Fibroblast of skin of abdomen (primary cell): ENCODE measurements at regions not wholly inside any gene's neighbourhood (a gene's known extent, or its start where the extent isn't known, plus 50 kb on each side); places are given as distances from the start of the nearest gene placed in this dataset.
"Not testable (repeated sequence)": the region's sequence is repeated elsewhere in the genome, so short reads cannot be mapped to it uniquely, and the experiment has no call there.

Source experiments
- DNase-seq: peaks from one replicate; pipeline ENCODE4 v3.0.0-alpha.2; 2013

- DNase-seq = no peak
These were observed 187.5 kb upstream of the KL start for GRCh38 chr13:32828711-32829110.

GRCh38 chr13:32829269-32829668, 187.0 kb upstream of the KL start:
- DNase-seq = peak; percentile 14

DNA sequence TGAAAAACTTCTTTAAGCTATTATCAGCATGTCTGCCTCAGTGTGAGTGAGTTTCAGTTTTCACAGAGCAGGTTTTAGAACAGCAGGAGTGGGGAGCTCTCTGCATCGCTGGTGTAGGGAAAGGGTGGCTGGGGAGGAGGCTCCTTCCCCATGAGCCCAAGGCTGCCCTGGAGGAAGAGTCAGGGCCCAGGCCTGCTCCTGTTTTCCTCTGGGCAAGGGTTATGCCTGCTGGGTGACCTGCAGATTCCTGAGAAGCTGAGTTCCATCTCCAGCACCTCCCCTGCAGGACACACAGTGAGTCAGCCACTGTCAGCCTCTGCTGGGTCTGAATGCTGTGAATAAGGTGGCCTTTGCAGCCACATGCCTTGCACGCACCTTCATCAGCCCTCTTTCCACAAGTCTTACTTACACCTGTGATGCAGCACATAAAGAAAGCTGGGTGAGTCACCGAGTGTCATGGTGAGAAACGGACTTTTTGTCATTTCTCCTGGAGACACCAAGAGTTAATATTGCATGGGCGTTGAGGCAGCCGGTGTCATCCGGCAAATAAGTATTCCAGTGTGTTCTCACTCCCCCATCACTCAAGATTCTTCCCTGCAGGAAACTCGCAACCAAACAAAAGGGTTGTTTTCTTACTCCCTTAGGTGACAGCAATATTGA, 186.4 kb upstream of the KL start:
- peak; percentile 39 for DNase-seq

DNA sequence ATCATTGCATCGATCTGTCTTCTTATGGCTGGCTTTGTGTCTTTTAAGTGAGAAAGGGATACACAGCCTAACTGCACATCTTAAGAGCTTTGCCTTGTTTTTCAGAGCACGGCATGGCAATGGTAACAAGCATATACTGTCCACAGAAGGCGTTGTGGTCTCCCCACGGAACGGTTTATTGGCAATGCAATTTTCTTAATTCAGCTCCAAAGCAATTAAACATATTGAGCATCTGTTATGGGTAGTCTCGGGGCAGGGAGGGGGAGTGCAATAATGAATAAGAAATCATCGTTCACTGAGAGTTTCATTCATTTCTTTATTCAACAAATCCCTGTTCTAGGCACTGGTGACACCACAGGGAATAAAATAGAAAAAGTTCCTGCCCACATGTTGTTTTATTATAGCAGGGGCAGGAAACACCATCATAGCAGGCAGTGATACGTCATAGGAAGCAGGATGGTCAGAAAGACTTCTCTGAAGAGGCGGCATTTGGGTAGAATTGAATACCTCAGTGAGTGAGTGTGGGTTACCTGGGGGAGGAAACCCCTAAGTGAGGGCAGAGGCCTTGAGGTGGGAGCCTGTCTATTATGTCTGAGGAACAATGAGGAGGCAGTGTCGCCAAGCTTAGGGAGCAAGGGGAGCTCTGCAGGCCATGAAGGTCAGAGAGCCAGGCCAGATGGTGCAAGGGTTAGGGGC, 185.7 kb upstream of the KL start:
- DNase-seq = no peak

GRCh38 chr13:32837307-32837972, 178.8 kb upstream of the KL start:
- DNase-seq = no peak

GRCh38 chr13:32837973-32838927, 178.0 kb upstream of the KL start:
- DNase-seq = no peak

DNA sequence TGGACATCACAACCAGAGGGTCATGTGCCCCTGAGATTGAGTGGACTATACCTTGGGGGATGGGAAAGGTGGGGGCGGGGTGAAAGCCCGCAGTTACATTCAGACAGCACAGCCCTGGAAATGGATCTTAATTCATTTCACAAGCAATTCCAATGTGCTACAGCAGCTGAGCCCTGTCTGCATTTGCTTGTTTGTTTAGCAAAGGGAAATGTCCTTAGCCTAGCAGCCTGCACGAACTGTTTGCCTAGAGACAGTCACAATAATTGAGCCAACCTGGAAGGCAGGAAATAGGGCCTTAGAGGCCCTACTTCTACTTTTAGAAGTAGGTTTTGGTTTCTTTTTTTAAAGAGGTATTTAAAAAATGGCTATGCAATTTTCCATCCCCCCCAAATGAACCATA, 177.3 kb upstream of the KL start:
- DNase-seq = no peak

GRCh38 chr13:32840113-32840512, 176.1 kb upstream of the KL start:
- DNase-seq = no peak

DNA sequence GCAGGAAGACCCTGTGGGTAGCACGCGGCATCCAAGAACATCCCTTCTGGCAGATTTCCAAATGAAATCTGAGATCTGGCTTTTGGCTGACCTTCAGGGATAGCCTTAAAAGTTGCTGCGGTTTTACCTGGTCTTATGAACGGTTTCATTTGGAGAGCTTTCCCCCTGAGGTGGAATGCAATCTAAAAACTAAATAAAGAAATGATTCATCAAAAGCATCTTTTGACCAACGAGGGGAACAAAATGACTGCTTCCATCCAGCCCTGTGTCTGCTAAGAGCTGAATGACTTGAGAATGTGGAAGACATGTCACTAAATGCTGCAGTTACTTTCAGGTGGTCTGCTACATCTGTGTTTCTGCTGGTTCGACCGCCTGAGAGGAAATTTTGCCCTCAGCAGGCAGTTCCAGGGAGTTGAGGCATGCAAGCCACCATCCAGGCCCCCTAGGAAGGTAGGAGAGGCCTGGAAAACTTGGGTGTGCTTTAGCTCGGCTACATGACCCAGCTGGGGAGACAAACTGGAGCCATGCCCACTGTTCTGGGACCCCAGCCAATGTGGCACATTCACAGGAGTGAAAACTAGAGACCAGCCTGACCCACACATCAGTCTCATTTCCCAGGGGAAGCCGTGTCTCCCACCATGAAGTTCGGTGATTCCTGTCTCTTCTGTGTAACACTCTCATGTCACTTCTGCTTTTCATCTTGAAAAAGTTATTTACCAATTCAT, 175.1 kb upstream of the KL start:
- no peak for DNase-seq

- no peak for DNase-seq
These were observed 170.0 kb upstream of the KL start for GRCh38 chr13:32845952-32846950.

- DNase-seq = not testable (repeated sequence)
These were observed 168.2 kb upstream of the KL start for GRCh38 chr13:32847976-32848375.

DNA sequence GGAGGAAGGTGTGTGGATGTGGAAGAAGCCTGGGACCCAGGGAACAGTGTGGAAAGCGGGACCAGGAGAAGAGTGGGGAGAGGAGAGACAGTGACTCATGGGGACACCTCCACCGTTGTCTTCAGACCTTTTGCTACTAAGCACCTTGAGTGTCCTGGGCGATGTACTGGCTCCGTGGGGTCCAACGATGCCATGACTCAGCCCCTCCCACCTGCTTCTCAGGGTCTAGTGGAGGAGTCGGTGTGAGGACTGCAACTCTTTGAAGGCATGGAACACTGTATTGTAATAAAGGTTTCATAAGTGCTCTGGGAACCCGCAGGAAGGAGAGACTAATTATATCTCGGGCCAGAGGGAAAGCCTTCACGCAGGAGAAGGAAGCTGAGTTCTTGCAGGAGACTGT, 166.9 kb upstream of the KL start:
- no peak for DNase-seq

GRCh38 chr13:32850316-32851052, 165.7 kb upstream of the KL start:
- peak; percentile 51 for DNase-seq

GRCh38 chr13:32851083-32852069, 164.8 kb upstream of the KL start:
- DNase-seq = no peak

- no peak for DNase-seq
These were observed 163.7 kb upstream of the KL start for GRCh38 chr13:32852526-32852925.

DNA sequence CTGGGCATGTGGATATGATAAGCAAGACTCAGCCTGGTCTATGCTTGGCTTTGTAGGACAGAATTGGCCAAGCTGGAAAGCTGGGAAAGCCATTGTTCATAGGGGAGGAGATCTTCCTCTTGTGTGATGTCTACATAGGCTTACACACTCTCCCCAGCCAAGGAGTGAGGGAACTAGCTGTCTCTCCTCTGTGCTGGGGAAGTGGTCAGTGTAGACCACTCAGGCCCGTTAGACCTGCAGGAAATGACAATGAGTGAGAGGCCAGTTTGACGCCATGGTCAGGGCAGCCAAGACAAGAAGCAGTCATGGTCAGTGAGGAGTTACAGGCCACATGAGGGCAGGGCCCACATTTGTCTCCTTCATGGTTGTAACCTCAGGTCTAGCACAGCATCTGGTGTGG, 159.1 kb upstream of the KL start:
- no peak for DNase-seq

DNA sequence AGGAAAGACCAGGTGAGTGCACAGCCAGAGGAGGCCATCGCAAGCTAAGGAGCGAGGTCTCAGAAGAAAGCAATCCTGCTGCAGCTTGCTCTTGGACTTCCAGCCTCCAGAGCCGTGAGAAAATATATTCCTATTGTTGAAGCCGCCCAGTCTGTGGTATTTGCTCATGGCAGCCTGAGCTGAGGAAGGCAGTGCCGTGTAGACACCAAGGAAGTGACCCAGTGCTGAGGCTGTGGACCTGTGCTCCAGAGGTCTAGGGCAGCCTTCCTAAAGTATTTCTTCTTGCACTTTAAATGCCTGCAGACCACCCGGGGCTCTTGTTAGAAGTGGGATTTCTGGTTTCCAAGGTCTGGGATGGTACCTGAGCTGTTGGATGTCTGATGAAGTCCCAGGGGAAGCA, 158.5 kb upstream of the KL start:
- no peak for DNase-seq

- DNase-seq = no peak
These were observed 156.4 kb upstream of the KL start for GRCh38 chr13:32859707-32860292.
